ENCODE measurements at regions not wholly inside any gene's neighbourhood (a gene's known extent, or its start where the extent isn't known, plus 50 kb on each side); places are given as distances from the start of the nearest gene placed in this dataset.
A peak's percentile ranks its signal among the peaks of the same experiment; 100 is the strongest.

GRCh38 chr15:94177112-94177511 lies 54.2 kb upstream of the MCTP2 start:
- H3K4me3 ChIP-seq, result no peak overlapping the region
- no peaks in the 10 kb centered on the region for H4K20me1 ChIP-seq
- H3K4me2 ChIP-seq, result no peak overlapping the region
- H3K9me3 ChIP-seq, result peaks cover 25% of the 10 kb centered on the region
- no peaks in the 10 kb centered on the region for H3K27me3 ChIP-seq
- H3K27ac ChIP-seq, result no peak overlapping the region
- peaks cover 12% of the 10 kb centered on the region for H3K4me1 ChIP-seq
- no peak for TF ChIP-seq Cebpa-rat (IDR thresholded peaks at IDR 0.05)
- no peak overlapping the region for H3K9ac ChIP-seq
- no peaks in the 10 kb centered on the region for H3K36me3 ChIP-seq

DNA sequence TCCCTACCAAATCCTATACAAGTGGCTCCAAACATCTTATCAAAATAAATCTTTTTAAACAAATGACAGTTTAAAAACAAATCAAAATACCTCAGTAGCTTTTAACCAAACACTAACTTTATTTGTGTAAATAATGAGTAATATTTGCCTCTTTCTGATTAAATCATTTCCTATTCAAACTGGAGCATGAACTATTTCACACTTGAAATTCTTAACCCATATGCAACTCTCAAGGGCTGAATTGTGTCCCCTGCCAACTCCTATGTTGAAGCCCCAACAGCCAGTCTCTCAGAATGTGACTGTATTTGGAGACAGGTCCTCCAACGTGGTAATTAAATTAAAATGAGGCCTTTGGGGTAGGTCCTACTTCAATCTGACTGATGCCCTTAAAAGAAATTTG lies 55.9 kb upstream of the MCTP2 start:
- H3K36me3 ChIP-seq, result no peaks in the 10 kb centered on the region
- H3K27me3 ChIP-seq, result no peaks in the 10 kb centered on the region
- H3K4me1 ChIP-seq, result peaks cover 12% of the 10 kb centered on the region
- H3K27ac ChIP-seq, result no peak overlapping the region
- no peak for TF ChIP-seq Cebpa-rat (IDR thresholded peaks at IDR 0.05)
- no peak overlapping the region for H3K4me2 ChIP-seq
- H3K4me3 ChIP-seq, result no peak overlapping the region
- H4K20me1 ChIP-seq, result no peaks in the 10 kb centered on the region
- H3K9me3 ChIP-seq, result peaks cover 31% of the 10 kb centered on the region
- H3K9ac ChIP-seq, result no peak overlapping the region

GRCh38 chr15:94174399-94174802 lies 57.0 kb upstream of the MCTP2 start:
- Histone ChIP-seq H3K4me1 (peaks cover 12% of the 10 kb centered on the region), H3K9me3 (peaks cover 31% of the 10 kb centered on the region), H3K4me2 (peak overlapping the region; percentile 36), H3K27me3 (no peaks in the 10 kb centered on the region), H3K4me3 (no peak overlapping the region), H3K27ac (no peak overlapping the region), H4K20me1 (no peaks in the 10 kb centered on the region), H3K9ac (no peak overlapping the region), H3K36me3 (no peaks in the 10 kb centered on the region)
- no peak for TF ChIP-seq Cebpa-rat (IDR thresholded peaks at IDR 0.05)

DNA sequence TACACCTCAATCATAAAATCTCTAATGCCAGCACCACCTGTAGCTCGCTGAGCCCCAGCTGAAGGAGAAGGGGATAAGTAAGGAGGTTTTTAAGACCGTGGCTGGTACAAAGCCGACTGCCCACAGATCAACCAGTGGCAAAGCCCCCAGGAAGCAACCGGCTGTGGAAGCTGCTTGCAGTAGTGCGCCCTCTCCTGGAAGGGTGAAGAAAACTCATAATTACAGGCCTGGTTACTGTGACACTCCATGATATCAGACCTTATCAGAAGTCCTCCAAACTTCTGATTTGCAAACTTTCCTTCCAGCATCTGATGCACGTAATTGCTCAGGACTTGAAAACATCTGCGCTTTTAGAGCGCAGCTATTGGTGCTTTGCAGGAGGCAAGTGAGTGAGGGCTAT lies 63.1 kb upstream of the MCTP2 start:
- Histone ChIP-seq H3K9me3 (peaks cover 16% of the 10 kb centered on the region; the same call in 1 of the 2 replicates), H3K9ac (no peak overlapping the region), H4K20me1 (no peaks in the 10 kb centered on the region), H3K27ac (no peak overlapping the region), H3K27me3 (no peaks in the 10 kb centered on the region), H3K36me3 (no peaks in the 10 kb centered on the region), H3K4me2 (no peak overlapping the region), H3K4me3 (no peak overlapping the region), H3K4me1 (no peaks in the 10 kb centered on the region)
- TF ChIP-seq Cebpa-rat (IDR thresholded peaks at IDR 0.05), result no peak

GRCh38 chr15:94164971-94165370 lies 66.4 kb upstream of the MCTP2 start:
- Histone ChIP-seq H3K36me3 (no peaks in the 10 kb centered on the region), H3K4me3 (no peak overlapping the region), H4K20me1 (no peaks in the 10 kb centered on the region), H3K9ac (no peak overlapping the region), H3K4me2 (no peak overlapping the region), H3K4me1 (no peaks in the 10 kb centered on the region), H3K27me3 (no peaks in the 10 kb centered on the region), H3K27ac (no peak overlapping the region), H3K9me3 (no peaks in the 10 kb centered on the region)
- TF ChIP-seq Cebpa-rat (IDR thresholded peaks at IDR 0.05), result no peak

DNA sequence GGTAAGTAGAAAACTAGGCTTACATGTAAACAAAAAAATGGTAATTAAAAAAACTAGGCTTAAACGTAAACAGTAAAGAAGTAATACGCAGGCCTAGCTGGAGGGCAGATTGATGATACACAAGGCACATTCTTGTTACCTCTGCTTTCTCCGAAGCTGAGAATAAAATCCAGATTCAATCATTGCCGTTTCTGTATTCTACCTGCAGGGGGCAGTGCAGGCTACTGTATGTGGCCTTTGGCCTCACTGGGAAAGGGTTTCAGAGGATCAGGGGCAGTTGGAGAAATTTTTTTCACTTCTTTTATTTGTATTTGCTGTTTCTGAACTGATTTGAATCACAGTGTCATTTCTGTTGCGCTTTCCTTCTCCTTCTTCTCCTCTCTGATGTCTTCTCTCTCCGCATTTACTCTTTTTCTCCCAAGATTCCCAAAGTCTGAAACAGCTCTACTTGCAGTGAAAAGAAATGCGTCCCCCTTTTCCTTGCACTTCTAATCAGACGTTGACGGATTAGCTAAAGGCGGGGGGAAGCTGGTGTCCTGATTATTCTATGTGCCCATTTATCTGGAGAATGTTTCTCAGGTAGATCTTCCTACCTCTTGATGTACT lies 67.1 kb upstream of the MCTP2 start:
- TF ChIP-seq Cebpa-rat (IDR thresholded peaks at IDR 0.05), result no peak
- Histone ChIP-seq H3K9me3 (no peaks in the 10 kb centered on the region), H3K4me3 (no peak overlapping the region), H4K20me1 (no peaks in the 10 kb centered on the region), H3K4me1 (no peaks in the 10 kb centered on the region), H3K27ac (no peak overlapping the region), H3K27me3 (no peaks in the 10 kb centered on the region), H3K4me2 (no peak overlapping the region), H3K9ac (no peak overlapping the region), H3K36me3 (no peaks in the 10 kb centered on the region)

- H3K27me3 ChIP-seq, result no peaks in the 10 kb centered on the region
- no peaks in the 10 kb centered on the region for H3K4me1 ChIP-seq
- H4K20me1 ChIP-seq, result no peaks in the 10 kb centered on the region
- no peak for TF ChIP-seq Cebpa-rat (IDR thresholded peaks at IDR 0.05)
- H3K4me3 ChIP-seq, result no peak overlapping the region
- no peak overlapping the region for H3K4me2 ChIP-seq
- H3K27ac ChIP-seq, result no peak overlapping the region
- no peaks in the 10 kb centered on the region for H3K36me3 ChIP-seq
- no peaks in the 10 kb centered on the region for H3K9me3 ChIP-seq
- H3K9ac ChIP-seq, result no peak overlapping the region
These were observed 68.4 kb upstream of the MCTP2 start for GRCh38 chr15:94162939-94163338.

DNA sequence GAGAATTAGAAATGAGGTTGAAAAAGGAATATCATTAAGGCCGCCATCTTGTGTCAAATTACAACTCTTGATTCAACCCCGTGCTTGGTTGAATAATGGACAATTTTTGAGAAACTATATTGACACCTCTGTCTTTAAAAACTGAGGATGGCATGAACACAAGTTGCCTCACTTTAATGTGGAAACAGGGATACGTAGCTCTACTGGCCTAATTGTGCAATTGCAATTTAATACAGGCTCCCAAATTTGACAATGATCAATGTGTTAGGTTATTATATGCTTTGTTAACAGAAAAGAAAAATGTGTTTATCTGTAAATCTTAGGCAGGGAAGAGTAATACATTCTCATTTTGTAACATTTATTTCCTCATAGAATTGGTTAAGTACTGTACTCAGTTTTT lies 77.1 kb upstream of the MCTP2 start:
- no peaks in the 10 kb centered on the region for H3K27me3 ChIP-seq
- H3K27ac ChIP-seq, result no peak overlapping the region
- H3K4me1 ChIP-seq, result no peaks in the 10 kb centered on the region
- H3K9me3 ChIP-seq, result no peaks in the 10 kb centered on the region
- H4K20me1 ChIP-seq, result no peaks in the 10 kb centered on the region
- no peak for TF ChIP-seq Cebpa-rat (IDR thresholded peaks at IDR 0.05)
- H3K4me3 ChIP-seq, result no peak overlapping the region
- H3K9ac ChIP-seq, result no peak overlapping the region
- no peak overlapping the region for H3K4me2 ChIP-seq
- no peaks in the 10 kb centered on the region for H3K36me3 ChIP-seq

- Histone ChIP-seq H3K4me3 (no peak overlapping the region), H3K9ac (no peak overlapping the region), H3K27me3 (no peaks in the 10 kb centered on the region), H3K4me2 (no peak overlapping the region), H3K27ac (no peak overlapping the region), H4K20me1 (no peaks in the 10 kb centered on the region), H3K4me1 (no peaks in the 10 kb centered on the region), H3K9me3 (no peaks in the 10 kb centered on the region; the same call in 1 of the 2 replicates), H3K36me3 (no peaks in the 10 kb centered on the region)
- no peak for TF ChIP-seq Cebpa-rat (IDR thresholded peaks at IDR 0.05)
These were observed 86.3 kb upstream of the MCTP2 start for GRCh38 chr15:94145046-94145445.

DNA sequence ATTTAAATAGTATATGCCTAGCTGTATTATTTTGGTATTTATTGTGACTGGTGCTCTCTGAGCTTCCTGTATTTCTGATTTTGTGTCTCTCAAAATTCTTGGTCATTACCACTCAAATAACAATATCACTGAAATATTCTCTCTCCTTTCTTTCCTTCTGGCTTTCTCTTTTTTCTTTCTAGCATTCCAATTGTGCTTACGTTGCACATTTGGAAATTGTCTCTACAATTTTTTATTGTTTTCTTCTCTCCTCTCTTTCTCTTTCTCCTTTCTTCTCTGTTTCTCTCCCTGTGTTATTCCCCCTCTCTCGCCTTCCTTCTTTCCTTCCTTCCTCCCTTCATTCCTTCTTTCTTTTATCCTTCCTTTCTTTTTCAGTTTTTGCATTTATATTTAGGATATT lies 89.6 kb upstream of the MCTP2 start:
- no peaks in the 10 kb centered on the region for H3K36me3 ChIP-seq
- no peaks in the 10 kb centered on the region for H4K20me1 ChIP-seq
- no peak overlapping the region for H3K9ac ChIP-seq
- H3K4me3 ChIP-seq, result no peak overlapping the region
- TF ChIP-seq Cebpa-rat (IDR thresholded peaks at IDR 0.05), result no peak
- no peaks in the 10 kb centered on the region; the same call in 1 of the 2 replicates for H3K9me3 ChIP-seq
- peaks cover 8% of the 10 kb centered on the region for H3K4me1 ChIP-seq
- no peak overlapping the region for H3K4me2 ChIP-seq
- no peak overlapping the region for H3K27ac ChIP-seq
- H3K27me3 ChIP-seq, result no peaks in the 10 kb centered on the region
